ENCODE measurements at regions not wholly inside any gene's neighbourhood (a gene's known extent, or its start where the extent isn't known, plus 50 kb on each side); places are given as distances from the start of the nearest gene placed in this dataset.
"Not testable (repeated sequence)": the region's sequence is repeated elsewhere in the genome, so short reads cannot be mapped to it uniquely, and the experiment has no call there.

DNA sequence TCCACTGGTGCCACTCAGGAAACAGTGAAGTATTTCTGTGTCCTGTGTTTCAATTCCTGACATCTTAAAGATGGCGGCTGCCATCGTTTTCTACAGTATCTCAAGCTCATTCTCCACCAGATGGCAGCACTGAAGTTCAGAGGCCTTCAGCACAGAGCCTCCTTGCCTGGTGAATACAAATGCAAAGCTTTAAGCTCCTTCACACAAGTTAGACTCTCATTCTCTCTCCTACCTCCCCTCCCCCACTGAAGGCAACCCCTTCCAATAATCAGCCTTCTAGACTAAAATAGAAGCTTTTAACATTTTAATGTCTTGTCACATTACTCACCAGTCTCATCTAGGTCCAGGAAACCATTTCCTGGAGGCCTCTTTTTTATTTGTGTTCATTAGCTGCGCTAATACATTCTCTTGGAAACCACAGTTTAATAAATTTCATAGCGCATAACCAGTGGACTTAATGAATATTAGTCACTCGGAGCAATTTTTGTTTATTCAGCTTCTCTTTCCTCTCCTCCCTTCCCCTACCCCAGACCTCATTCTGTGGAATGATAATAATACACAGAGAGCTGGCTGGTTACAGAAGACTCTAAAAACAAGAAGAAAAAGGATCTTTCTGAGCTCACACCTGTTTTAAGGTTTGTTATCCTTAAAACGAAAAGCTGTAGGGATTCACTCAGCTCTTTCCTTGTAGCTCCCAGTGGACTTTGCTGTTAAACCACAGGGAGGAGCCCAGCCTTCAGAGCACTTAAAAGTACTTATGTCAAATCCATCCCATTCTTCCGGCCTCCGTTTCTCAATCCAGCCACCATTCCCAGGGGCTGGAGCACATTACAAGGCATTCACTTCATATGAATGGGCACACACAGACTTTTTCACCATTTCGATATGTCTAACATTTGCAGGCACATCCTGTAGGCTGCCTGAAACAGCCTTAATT lies 384.9 kb downstream of the HLX start:
- DNase-seq, result peak; percentile 48

DNA sequence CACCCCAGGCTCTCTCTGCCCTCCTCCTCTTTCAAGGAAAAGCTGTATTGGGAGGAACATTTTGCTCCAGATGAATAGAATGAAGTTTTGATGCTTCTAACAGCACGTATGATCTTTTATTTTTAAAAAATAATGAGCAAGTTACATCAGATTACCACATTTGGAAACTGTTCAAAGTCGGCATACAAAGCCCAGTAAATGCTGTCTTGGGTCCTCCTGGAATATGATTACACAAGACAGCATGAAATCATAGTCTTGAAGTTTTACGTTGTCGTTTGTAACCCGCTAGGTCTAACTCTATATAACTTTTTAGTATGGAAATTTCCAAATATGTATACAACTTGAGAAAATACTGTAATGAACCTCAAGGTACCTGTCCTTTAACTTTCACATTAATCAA lies 385.6 kb downstream of the HLX start:
- DNase-seq, result no peak

- DNase-seq, result no peak
Measured at GRCh38 chr1:221268295-221268694, 389.1 kb downstream of the HLX start.

- DNase-seq, result no peak
Measured at GRCh38 chr1:221271701-221272100, 392.5 kb downstream of the HLX start.

DNA sequence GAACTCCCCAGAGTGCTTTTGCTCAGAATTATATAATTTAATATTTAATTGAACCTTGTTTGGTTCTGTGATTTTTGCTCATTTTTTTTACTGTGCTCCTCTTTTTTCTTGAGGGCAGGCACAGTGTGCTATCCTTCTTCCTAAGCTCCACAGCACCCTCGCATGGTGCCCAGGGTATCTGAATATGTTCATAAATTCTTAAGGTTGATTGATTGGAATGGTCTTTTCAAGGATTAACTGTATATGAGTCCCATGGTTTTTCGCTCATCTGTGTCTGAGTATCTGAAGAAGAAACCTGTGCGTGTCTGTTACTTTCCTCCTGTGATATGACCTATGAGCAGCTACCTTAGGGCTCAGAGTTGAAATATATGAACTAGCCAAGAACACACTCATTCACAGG lies 393.7 kb downstream of the HLX start:
- no peak for DNase-seq

DNA sequence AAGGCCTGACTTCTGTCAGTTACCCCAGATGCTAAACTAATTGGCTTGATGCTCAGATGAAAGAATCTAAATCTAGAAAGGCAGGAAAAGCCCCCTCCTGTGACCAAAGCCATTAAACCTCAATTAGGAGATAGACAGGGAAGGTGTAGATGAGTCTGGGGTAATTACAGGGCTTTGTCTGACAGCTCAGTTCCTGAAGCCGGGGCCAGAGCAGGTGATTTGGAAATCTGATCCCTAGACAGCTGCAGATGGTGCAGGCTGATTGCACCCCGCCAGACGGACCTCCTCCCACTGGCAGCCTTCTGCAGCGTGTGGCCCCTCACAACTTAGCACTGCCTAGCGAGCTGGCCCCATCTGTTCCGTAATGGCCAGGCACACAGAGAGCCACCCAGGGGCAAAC lies 395.1 kb downstream of the HLX start:
- no peak for DNase-seq

- no peak for DNase-seq
Measured at GRCh38 chr1:221276896-221277409, 397.7 kb downstream of the HLX start.

DNA sequence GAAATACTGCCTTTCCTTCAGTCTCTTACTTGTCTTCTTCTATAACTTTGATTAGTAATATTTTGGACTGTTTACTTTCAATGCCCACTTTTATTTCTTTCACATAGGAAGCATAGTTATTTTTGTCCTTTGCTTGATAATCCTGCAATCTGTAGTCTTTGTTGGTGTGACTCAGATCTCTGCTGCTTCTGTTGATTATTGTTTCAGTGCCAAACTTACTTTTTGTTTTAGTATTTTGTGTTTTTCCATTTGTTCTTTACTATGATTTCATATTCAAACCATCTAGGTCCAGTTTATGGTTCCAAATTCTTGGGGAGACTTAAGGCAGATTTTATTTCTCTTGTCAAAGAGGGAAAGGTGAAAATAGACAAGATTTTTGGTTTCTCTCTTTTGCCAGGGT lies 399.9 kb downstream of the HLX start:
- no peak for DNase-seq

GRCh38 chr1:221283532-221283931 lies 404.3 kb downstream of the HLX start:
- DNase-seq, result no peak

GRCh38 chr1:221284028-221284427 lies 404.8 kb downstream of the HLX start:
- no peak for DNase-seq

DNA sequence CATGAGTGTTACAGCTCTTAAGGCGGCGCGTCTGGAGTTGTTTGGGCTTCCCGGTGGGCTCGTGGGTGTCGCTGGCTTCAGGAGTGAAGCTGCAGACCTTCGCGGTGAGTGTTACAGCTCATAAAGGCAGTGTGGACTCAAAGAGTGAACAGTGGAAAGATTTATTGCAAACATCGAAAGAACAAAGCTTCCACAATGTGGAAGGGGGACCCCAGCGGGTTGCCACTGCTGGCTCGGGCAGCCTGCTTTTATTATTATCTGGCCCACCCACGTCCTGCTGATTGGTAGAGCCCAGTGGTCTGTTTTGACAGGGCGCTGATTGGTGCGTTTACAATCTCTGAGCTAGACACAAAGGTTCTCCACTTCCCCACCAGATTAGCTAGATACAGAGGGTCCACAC lies 405.7 kb downstream of the HLX start:
- not testable (repeated sequence) for DNase-seq

- not testable (repeated sequence) for DNase-seq
Measured at GRCh38 chr1:221285458-221286210, 406.4 kb downstream of the HLX start.

GRCh38 chr1:221286399-221286798 lies 407.2 kb downstream of the HLX start:
- no peak for DNase-seq

- DNase-seq, result no peak
Measured at GRCh38 chr1:221289103-221289502, 409.9 kb downstream of the HLX start.

DNA sequence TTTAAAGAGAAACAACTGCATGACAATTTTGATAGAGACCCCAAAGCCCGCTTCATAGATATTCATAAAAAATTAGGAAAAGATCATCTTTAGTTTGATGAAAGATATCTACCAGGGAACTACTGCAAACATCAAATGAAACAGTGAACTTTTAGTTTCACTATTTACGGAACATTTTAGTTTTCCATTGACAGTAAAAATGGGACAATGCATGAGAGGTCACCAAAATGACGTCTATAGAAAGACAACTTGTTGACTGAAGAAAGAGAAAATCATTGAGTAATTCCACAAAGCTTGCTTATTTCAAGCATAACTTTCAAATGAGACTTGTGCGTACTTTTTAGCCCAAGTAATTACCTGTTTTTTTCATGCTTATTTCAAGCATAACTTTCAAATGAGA lies 411.4 kb downstream of the HLX start:
- DNase-seq, result no peak

DNA sequence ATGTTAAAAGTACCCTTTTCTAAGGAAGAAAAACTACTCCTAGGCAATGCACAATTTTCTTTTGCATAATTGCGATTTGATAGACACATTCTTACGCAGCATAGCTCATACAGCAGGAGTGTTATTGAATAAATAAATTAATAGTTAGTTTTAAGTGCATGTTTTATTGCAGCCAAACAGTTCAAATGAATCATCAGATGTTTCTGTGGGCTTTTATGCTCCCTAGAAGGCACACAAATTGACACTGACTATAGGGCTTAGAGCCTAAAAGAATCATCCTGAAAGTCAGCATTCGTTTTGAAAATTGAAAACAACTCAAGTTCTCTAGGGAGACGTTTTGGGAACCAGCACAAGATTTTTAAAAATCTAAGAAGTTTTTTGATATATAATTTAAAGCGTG lies 411.9 kb downstream of the HLX start:
- no peak for DNase-seq

- DNase-seq, result no peak
Measured at GRCh38 chr1:221292652-221293051, 413.4 kb downstream of the HLX start.

GRCh38 chr1:221294242-221294641 lies 415.0 kb downstream of the HLX start:
- no peak for DNase-seq

- DNase-seq, result no peak
Measured at GRCh38 chr1:221302357-221302756, 423.1 kb downstream of the HLX start.

GRCh38 chr1:221302810-221303209 lies 423.6 kb downstream of the HLX start:
- DNase-seq, result no peak

DNA sequence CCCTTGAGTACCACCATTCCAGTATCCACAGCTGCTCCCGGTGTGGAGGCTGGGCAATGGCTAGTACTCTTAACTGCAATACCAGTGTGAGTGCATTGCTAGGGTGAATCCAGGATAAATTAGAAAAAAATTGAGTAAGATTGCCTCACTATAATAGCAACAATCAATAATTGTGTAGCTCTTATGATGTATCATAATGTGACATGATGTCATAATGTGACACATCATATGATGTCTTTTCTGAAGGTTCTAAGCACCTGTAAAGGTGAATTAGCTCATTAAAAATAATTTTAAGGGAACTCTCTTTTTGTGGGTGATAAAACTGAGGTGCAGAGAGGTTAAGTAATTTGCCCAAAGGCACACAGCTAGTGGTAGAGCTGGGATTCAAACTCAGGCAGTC lies 424.4 kb downstream of the HLX start:
- DNase-seq, result no peak

GRCh38 chr1:221306239-221306638 lies 427.0 kb downstream of the HLX start:
- no peak for DNase-seq

DNA sequence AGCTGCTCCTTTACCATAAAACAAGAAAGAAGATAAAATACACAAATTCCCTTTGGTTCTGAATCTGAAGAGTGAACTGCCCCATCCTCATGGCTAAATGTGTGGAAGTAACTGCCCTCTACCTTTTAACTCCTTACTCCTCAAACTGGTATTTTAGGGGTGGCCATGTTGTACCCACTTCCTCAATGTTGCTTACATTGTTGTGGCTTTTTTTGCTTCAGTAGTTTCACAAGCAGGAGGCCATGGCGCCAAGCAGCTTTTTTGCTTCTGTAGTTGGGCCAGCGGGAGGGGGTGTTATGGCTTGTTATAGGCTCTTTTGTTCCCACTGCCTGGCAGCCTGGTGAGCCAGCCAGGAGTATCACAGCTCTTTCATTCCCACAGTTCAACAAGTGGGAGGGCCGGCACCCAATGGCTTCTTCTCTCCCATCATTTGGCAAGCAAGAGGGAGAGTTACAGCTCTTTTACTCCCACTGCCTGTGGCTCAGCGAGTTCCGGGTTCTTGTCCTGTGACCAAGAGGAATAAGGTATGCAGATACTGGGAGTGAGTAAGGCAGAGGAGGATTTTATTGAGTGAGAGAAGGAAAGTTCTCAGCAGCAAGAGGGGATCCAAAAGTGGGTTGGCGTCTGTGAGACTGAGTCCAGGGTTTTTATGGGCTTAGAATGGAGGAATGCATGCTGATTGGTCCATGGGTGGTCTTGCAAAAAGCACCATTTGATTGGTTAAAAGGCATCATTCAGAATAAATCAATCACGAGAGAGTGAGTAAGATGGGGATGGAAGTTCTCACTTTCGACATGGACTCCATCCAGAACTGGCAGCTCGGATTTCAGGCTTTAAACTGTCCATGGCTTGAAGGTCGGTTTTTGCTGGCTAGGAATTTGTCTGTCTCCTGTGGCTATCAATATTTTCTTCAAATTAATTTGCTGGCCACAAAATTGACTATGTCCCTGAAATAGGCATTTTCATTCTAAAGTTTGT lies 429.6 kb downstream of the HLX start:
- DNase-seq, result no peak
